Memory B cell (primary cell): ENCODE measurements at regions not wholly inside any gene's neighbourhood (a gene's known extent, or its start where the extent isn't known, plus 50 kb on each side); places are given as distances from the start of the nearest gene placed in this dataset.

Experiments
- ATAC-seq: fragments of 150-1000 bp; cut with Tn5 transposase; 2 replicates; pipeline ENCODE4 v1.10.0; 2021; ENCODE audit warnings: low read depth, mild to moderate bottlenecking, moderate library complexity
- DNase-seq, 2 donors: peaks; one replicate each; pipeline ENCODE4 v3.0.0; 2022; ENCODE audit warnings: low spot score in 2 of 2
- H3K27ac Mint-ChIP-seq: one replicate; pipeline ENCODE4 v1.8.0; 2022; ENCODE audit warnings: mild to moderate bottlenecking, moderate library complexity, mixed read lengths
- H3K27me3 Mint-ChIP-seq: one replicate; pipeline ENCODE4 v1.8.0; 2022; ENCODE audit warnings: mixed read lengths
- H3K36me3 Mint-ChIP-seq: one replicate; pipeline ENCODE4 v1.8.0; 2022; ENCODE audit warnings: mild to moderate bottlenecking, mixed read lengths
- H3K4me1 Mint-ChIP-seq: one replicate; pipeline ENCODE4 v1.8.0; 2022; ENCODE audit warnings: mixed read lengths
- H3K4me3 Mint-ChIP-seq: one replicate; pipeline ENCODE4 v1.8.0; 2022; ENCODE audit warnings: mild to moderate bottlenecking, moderate library complexity, mixed read lengths
- H3K9me3 Mint-ChIP-seq: one replicate; pipeline ENCODE4 v1.8.0; 2022; ENCODE audit warnings: mixed read lengths

DNA sequence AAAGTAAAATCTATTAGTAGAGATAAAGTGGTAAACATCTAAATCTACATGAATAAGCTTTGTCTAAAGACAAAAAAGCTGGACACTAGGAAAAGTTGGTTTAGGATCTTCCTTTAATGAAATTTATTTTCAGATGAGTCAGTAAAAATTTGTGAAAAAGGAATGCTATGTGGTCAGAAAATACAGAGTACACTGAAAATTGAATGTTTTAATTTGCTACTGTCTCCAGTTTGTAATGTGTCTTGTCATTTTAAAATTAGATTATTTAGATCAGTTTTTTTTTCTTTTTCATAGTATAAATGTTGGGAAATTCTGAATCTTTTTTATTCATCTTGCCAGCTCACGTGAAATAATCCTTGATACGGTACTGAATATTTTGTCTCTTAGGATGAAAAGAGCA is 56.9 kb downstream of the SLITRK6 start:
- no peak overlapping the region for H3K4me3 Mint-ChIP-seq
- no peaks in the 10 kb centered on the region for H3K4me1 Mint-ChIP-seq
- H3K36me3 Mint-ChIP-seq = no peaks in the 10 kb centered on the region
- no peak overlapping the region for H3K27ac Mint-ChIP-seq
- peaks cover 3% of the 10 kb centered on the region for H3K9me3 Mint-ChIP-seq
- DNase-seq = no peak
- H3K27me3 Mint-ChIP-seq = no peaks in the 10 kb centered on the region
- no peak for ATAC-seq

DNA sequence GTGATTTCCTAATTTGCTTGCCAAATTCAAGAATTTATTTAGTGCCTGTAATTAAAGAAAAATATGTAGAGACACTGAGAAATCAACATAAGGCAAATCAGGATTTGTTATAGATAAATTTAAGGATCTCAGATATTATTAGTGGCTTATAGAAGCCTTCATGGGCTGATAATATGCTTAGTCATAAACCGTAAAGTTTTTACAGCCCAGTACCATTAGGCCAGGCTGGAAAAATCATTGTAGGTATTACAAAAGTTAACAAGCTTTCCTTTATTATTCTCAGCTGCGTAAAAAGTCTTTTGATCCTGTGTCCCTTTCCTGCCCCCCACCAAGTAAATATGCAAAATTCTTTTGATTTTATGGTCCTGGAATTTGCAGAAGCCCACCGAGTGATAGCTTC is 58.2 kb downstream of the SLITRK6 start:
- DNase-seq = no peak
- peaks cover 4% of the 10 kb centered on the region for H3K9me3 Mint-ChIP-seq
- no peak overlapping the region for H3K4me3 Mint-ChIP-seq
- no peaks in the 10 kb centered on the region for H3K4me1 Mint-ChIP-seq
- H3K27me3 Mint-ChIP-seq = no peaks in the 10 kb centered on the region
- H3K27ac Mint-ChIP-seq = no peak overlapping the region
- H3K36me3 Mint-ChIP-seq = no peaks in the 10 kb centered on the region
- no peak for ATAC-seq

- peaks cover 3% of the 10 kb centered on the region for H3K9me3 Mint-ChIP-seq
- no peak for DNase-seq
- H3K27ac Mint-ChIP-seq = no peak overlapping the region
- no peaks in the 10 kb centered on the region for H3K36me3 Mint-ChIP-seq
- ATAC-seq = no peak
- H3K27me3 Mint-ChIP-seq = no peaks in the 10 kb centered on the region
- no peaks in the 10 kb centered on the region for H3K4me1 Mint-ChIP-seq
- no peak overlapping the region for H3K4me3 Mint-ChIP-seq
These were observed 60.4 kb downstream of the SLITRK6 start for GRCh38 chr13:85738696-85739320.

GRCh38 chr13:85737952-85738351 is 61.3 kb downstream of the SLITRK6 start:
- H3K27ac Mint-ChIP-seq = no peak overlapping the region

GRCh38 chr13:85729296-85729695 is 69.9 kb downstream of the SLITRK6 start:
- DNase-seq = no peak
- Mint-ChIP-seq H3K4me3 (no peak overlapping the region), H3K27ac (no peak overlapping the region), H3K27me3 (no peaks in the 10 kb centered on the region), H3K9me3 (peaks cover 2% of the 10 kb centered on the region), H3K4me1 (no peaks in the 10 kb centered on the region), H3K36me3 (no peaks in the 10 kb centered on the region)
- ATAC-seq = no peak

More at GRCh38 chr13:85737952-85738351, 61.3 kb downstream of the SLITRK6 start:
- Mint-ChIP-seq H3K27me3 (no peaks in the 10 kb centered on the region), H3K4me1 (no peaks in the 10 kb centered on the region), H3K4me3 (no peak overlapping the region), H3K9me3 (peaks cover 3% of the 10 kb centered on the region), H3K36me3 (no peaks in the 10 kb centered on the region)
- ATAC-seq (no peak), DNase-seq (no peak)

- Mint-ChIP-seq H3K4me1 (no peaks in the 10 kb centered on the region), H3K27ac (no peak overlapping the region), H3K9me3 (peaks cover 2% of the 10 kb centered on the region), H3K27me3 (no peaks in the 10 kb centered on the region), H3K36me3 (no peaks in the 10 kb centered on the region), H3K4me3 (no peak overlapping the region)
- ATAC-seq = no peak
- DNase-seq = no peak
These were observed 70.4 kb downstream of the SLITRK6 start for GRCh38 chr13:85728811-85729210.

DNA sequence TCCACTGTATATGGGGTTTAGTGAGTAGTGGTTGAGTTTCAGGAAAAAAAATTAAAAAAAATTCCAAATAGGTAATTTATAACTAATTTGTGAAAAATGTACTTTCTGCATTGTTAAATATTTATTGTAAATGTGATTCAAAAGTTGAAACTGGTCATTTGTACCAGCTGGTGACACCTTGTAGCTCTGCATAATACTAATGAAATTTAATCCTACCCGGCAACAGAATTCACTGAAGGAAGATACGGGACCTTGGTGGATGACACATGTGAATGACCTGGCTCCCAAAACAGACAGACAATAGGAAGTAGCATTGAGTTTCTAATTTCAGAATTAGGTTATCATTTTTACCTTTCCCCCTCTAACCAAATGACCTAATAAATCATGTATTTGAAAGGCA is 73.8 kb downstream of the SLITRK6 start:
- Mint-ChIP-seq H3K36me3 (no peaks in the 10 kb centered on the region), H3K9me3 (no peaks in the 10 kb centered on the region), H3K27ac (no peak overlapping the region), H3K4me1 (no peaks in the 10 kb centered on the region), H3K4me3 (no peak overlapping the region), H3K27me3 (no peaks in the 10 kb centered on the region)
- no peak for DNase-seq
- no peak for ATAC-seq

DNA sequence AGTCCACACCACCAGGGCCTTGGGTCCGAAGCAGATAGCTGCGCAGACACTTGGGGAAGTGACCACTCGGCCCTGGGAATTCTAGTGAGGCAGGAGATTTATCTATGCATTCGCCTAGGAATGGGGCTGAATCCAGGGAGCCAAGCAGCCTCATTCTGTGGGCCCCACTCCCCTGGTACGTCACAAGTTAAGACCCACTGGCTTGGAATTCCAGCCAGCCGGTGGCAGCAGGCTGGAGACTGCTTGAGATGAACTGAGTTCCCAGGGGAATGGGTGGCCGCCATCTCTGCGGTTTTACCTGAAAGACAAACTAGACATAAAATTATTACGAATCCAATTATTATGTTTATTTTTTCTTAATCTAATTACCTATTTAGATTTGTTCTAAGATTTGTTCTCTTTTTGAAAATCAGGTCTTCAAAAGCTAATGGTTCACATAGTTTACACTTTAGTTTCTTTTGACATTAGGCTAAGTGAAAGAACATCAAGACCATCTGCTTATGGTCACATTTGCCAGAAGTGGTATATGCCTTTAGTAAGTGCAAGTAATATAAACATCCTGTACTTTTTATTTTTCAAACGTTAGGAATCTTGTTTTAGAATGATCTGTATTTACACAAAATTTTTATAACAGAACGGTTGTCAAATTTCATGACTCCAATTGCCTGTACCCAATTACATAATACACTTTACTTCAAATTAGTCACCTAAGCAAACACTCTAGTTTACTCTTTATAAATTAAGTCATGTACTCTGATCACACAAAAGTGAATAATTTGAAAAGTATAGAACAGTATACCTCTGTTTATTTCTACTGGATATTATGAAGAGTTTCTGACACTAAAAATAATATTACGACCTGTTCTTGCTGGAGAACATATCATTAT is 74.4 kb downstream of the SLITRK6 start:
- no peaks in the 10 kb centered on the region for H3K9me3 Mint-ChIP-seq
- H3K36me3 Mint-ChIP-seq = no peaks in the 10 kb centered on the region
- no peak overlapping the region for H3K4me3 Mint-ChIP-seq
- ATAC-seq = no peak
- no peak for DNase-seq
- no peaks in the 10 kb centered on the region for H3K27me3 Mint-ChIP-seq
- H3K4me1 Mint-ChIP-seq = no peaks in the 10 kb centered on the region
- H3K27ac Mint-ChIP-seq = no peak overlapping the region

GRCh38 chr13:85719749-85720148 is 79.5 kb downstream of the SLITRK6 start:
- ATAC-seq (no peak), DNase-seq (no peak)
- Mint-ChIP-seq H3K9me3 (no peaks in the 10 kb centered on the region), H3K27ac (no peak overlapping the region), H3K4me1 (no peaks in the 10 kb centered on the region), H3K4me3 (no peak overlapping the region), H3K36me3 (no peaks in the 10 kb centered on the region), H3K27me3 (no peaks in the 10 kb centered on the region)

- H3K27ac Mint-ChIP-seq = no peak overlapping the region
- no peak for DNase-seq
- no peak overlapping the region for H3K4me3 Mint-ChIP-seq
- no peaks in the 10 kb centered on the region for H3K27me3 Mint-ChIP-seq
- H3K9me3 Mint-ChIP-seq = no peaks in the 10 kb centered on the region
- no peaks in the 10 kb centered on the region for H3K4me1 Mint-ChIP-seq
- ATAC-seq = no peak
- H3K36me3 Mint-ChIP-seq = no peaks in the 10 kb centered on the region
These were observed 81.3 kb downstream of the SLITRK6 start for GRCh38 chr13:85717921-85718320.

- no peak overlapping the region for H3K27ac Mint-ChIP-seq
- no peaks in the 10 kb centered on the region for H3K9me3 Mint-ChIP-seq
- ATAC-seq (no peak), DNase-seq (no peak)
- H3K27me3 Mint-ChIP-seq = no peaks in the 10 kb centered on the region
- H3K36me3 Mint-ChIP-seq = no peaks in the 10 kb centered on the region
- no peak overlapping the region for H3K4me3 Mint-ChIP-seq
- H3K4me1 Mint-ChIP-seq = no peaks in the 10 kb centered on the region
These were observed 88.7 kb downstream of the SLITRK6 start for GRCh38 chr13:85710545-85710944.

- ATAC-seq = no peak
- H3K27ac Mint-ChIP-seq = no peak overlapping the region
- no peak overlapping the region for H3K4me3 Mint-ChIP-seq
- no peak for DNase-seq
- H3K4me1 Mint-ChIP-seq = no peaks in the 10 kb centered on the region
- no peaks in the 10 kb centered on the region for H3K9me3 Mint-ChIP-seq
- no peaks in the 10 kb centered on the region for H3K36me3 Mint-ChIP-seq
- no peaks in the 10 kb centered on the region for H3K27me3 Mint-ChIP-seq
These were observed 89.5 kb downstream of the SLITRK6 start for GRCh38 chr13:85709721-85710120.

DNA sequence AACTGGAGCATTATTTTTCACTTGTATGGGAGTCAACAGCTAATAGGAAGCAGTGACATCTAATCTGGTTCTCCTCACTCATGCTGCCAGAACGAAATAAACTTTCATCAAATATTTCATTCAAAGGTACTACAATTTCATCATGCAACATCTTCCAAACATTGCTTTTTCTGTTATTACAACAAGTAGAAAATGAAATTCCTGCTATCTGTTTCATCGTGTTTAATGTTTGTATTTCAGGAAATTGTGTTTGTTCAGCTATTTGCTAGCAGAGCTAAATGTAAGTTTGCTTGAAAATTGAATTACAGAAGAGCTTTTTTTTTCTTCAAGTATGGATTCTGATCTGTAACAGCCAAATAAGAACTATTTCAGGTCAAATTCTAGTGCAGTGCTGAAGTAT is 90.1 kb downstream of the SLITRK6 start:
- no peaks in the 10 kb centered on the region for H3K36me3 Mint-ChIP-seq
- no peaks in the 10 kb centered on the region for H3K4me1 Mint-ChIP-seq
- H3K27ac Mint-ChIP-seq = no peak overlapping the region
- no peak for ATAC-seq
- no peak overlapping the region for H3K4me3 Mint-ChIP-seq
- no peaks in the 10 kb centered on the region for H3K9me3 Mint-ChIP-seq
- no peak for DNase-seq
- no peaks in the 10 kb centered on the region for H3K27me3 Mint-ChIP-seq

- ATAC-seq = no peak
- no peaks in the 10 kb centered on the region for H3K27me3 Mint-ChIP-seq
These were observed 98.3 kb downstream of the SLITRK6 start for GRCh38 chr13:85700906-85701305.

GRCh38 chr13:85698256-85698655 is 101.0 kb downstream of the SLITRK6 start:
- H3K4me1 Mint-ChIP-seq = no peaks in the 10 kb centered on the region
- no peak for ATAC-seq
- H3K36me3 Mint-ChIP-seq = no peaks in the 10 kb centered on the region
- H3K4me3 Mint-ChIP-seq = no peak overlapping the region
- no peaks in the 10 kb centered on the region for H3K27me3 Mint-ChIP-seq
- H3K27ac Mint-ChIP-seq = no peak overlapping the region
- no peak for DNase-seq
- H3K9me3 Mint-ChIP-seq = peaks cover 8% of the 10 kb centered on the region

More at GRCh38 chr13:85700906-85701305, 98.3 kb downstream of the SLITRK6 start:
- no peak overlapping the region for H3K4me3 Mint-ChIP-seq
- no peak overlapping the region for H3K27ac Mint-ChIP-seq
- no peaks in the 10 kb centered on the region for H3K36me3 Mint-ChIP-seq
- H3K9me3 Mint-ChIP-seq = peaks cover 11% of the 10 kb centered on the region
- no peak for DNase-seq
- no peaks in the 10 kb centered on the region for H3K4me1 Mint-ChIP-seq
